Endothelial cell of umbilical vein (primary cell): ENCODE measurements at regions not wholly inside any gene's neighbourhood (a gene's known extent, or its start where the extent isn't known, plus 50 kb on each side); places are given as distances from the start of the nearest gene placed in this dataset.

ENCODE experiments used
- BruUV-seq: library from RNA; stranded (reverse); fragments of 400-500 nt; replicated peaks from 2 replicates; lab custom pipeline; 2021; lab: Mats Ljungman, UMichigan
- CTCF ChIA-PET: fragments of 300-600, 350-600 bp; sonication (Branson Sonifier 250); formaldehyde crosslinking; loops from one replicate; lab custom pipeline; 2021; ENCODE audit warnings: antibody characterized with exemption, inconsistent platforms; lab: Charles Lee
- POLR2A ChIA-PET: fragments of 300-600, 350-600 bp; sonication (Branson Sonifier 250); formaldehyde crosslinking; loops from one replicate; lab custom pipeline; 2021; ENCODE audit warnings: antibody characterized with exemption, inconsistent platforms; lab: Charles Lee
- DNase-seq: peaks from one replicate; pipeline ENCODE4 v3.0.0-alpha.2; 2011; ENCODE audit warnings: low read depth, low spot score
- FAIRE-seq: peaks from 2 replicates; lab custom pipeline; 2011; peaks lifted over from hg19 to GRCh38; lab: Jason Lieb, UNC
- H2AFZ ChIP-seq: 2 replicates; pipeline ENCODE4 v1.6.0; 2012; ENCODE audit warnings: low read depth, low read length, control low read depth, inconsistent platforms
- H3K27ac ChIP-seq: 2 replicates; pipeline ENCODE4 v1.5.1; 2011; ENCODE audit warnings: low read depth, mild to moderate bottlenecking, control low read depth, low read length, moderate library complexity; ENCODE audit not compliant: insufficient read depth
- H3K27me3 ChIP-seq, 2 experiments: 2 replicates each; pipeline versions ENCODE4 v1.6.0 to v1.6.1; 2011; ENCODE audit warnings: low read length in 2 of 2, mixed read lengths in 1 of 2; ENCODE audit not compliant: control insufficient read depth in 2 of 2, insufficient read depth in 2 of 2
- H3K36me3 ChIP-seq, 2 experiments: 2 replicates in 1 of 2; 3 replicates in 1 of 2; pipeline ENCODE4 v1.5.1; 2011; ENCODE audit warnings: low read length in 2 of 2, mild to moderate bottlenecking in 1 of 2, moderate library complexity in 1 of 2; ENCODE audit not compliant: control insufficient read depth in 2 of 2, insufficient read depth in 2 of 2; ENCODE audit errors: extremely low read depth in 1 of 2
- H3K4me1 ChIP-seq: 3 replicates; pipeline ENCODE4 v1.5.1; 2011; ENCODE audit warnings: mild to moderate bottlenecking, low read length; ENCODE audit not compliant: control insufficient read depth, insufficient read depth; ENCODE audit errors: extremely low read depth
- H3K4me2 ChIP-seq: 2 replicates; pipeline ENCODE4 v1.6.1; 2011; ENCODE audit warnings: low read length, control low read depth, mixed read lengths; ENCODE audit not compliant: insufficient read depth
- H3K4me3 ChIP-seq, 3 experiments: fragments of 200-600 bp in 1 of 3; sonication (generic), shearing (Covaris generic) in 1 of 3; replicated peaks in 1 of 3; 2 replicates each; pipeline ENCODE4 v1.5.1; 2011 to 2016; ENCODE audit warnings: control low read depth in 3 of 3, low read length in 3 of 3, mild to moderate bottlenecking in 2 of 3, inconsistent platforms in 1 of 3, low read depth in 1 of 3, moderate library complexity in 1 of 3; ENCODE audit not compliant: insufficient read depth in 1 of 3
- H3K79me2 ChIP-seq: 2 replicates; pipeline ENCODE4 v1.6.0; 2012; ENCODE audit warnings: low read length, inconsistent platforms; ENCODE audit not compliant: control insufficient read depth, insufficient read depth
- H3K9ac ChIP-seq: replicated peaks from 2 replicates; pipeline ENCODE3; 2011; ENCODE audit warnings: low read length, control low read depth; ENCODE audit not compliant: insufficient read depth; ENCODE audit errors: extremely low read depth
- H3K9me1 ChIP-seq: replicated peaks from 3 replicates; pipeline ENCODE4 v1.6.0; 2011; ENCODE audit warnings: mild to moderate bottlenecking, low read length; ENCODE audit not compliant: control insufficient read depth, insufficient read depth; ENCODE audit errors: extremely low read depth
- H3K9me3 ChIP-seq: replicated peaks from 2 replicates; pipeline ENCODE4 v1.5.1; 2012; ENCODE audit warnings: low read length, inconsistent platforms; ENCODE audit not compliant: control insufficient read depth, insufficient read depth
- H4K20me1 ChIP-seq: replicated peaks from 2 replicates; pipeline ENCODE3; 2011; ENCODE audit warnings: mild to moderate bottlenecking, low read length; ENCODE audit not compliant: control insufficient read depth, insufficient read depth; ENCODE audit errors: extremely low read depth
- EZH2 ChIP-seq: IDR thresholded peaks from 2 replicates; pipeline ENCODE4 v1.6.1; 2012; ENCODE audit warnings: borderline replicate concordance, low read depth, mild to moderate bottlenecking, moderate library complexity, low read length, inconsistent platforms; ENCODE audit not compliant: severe bottlenecking
- FOS ChIP-seq: IDR thresholded peaks from 2 replicates; pipeline ENCODE4 v1.6.1; 2011; ENCODE audit warnings: mild to moderate bottlenecking, low read length, moderate library complexity, borderline replicate concordance; ENCODE audit not compliant: insufficient read depth
- GATA2 ChIP-seq: IDR thresholded peaks from 2 replicates; pipeline ENCODE4 v1.7.0; 2011; ENCODE audit warnings: low read depth, mild to moderate bottlenecking, moderate library complexity, mixed read lengths, low read length; ENCODE audit not compliant: insufficient read length, insufficient read depth
- JUN ChIP-seq: IDR thresholded peaks from 2 replicates; pipeline ENCODE4 v1.6.1; 2011; ENCODE audit warnings: borderline replicate concordance, low read depth; ENCODE audit not compliant: insufficient read length, insufficient read depth
- MAX ChIP-seq: IDR thresholded peaks from 2 replicates; pipeline ENCODE4 v1.6.1; 2011; ENCODE audit not compliant: insufficient read depth, insufficient read length
- MYC ChIP-seq: IDR thresholded peaks from one replicate; pipeline ENCODE4 v1.6.1; 2011; ENCODE audit warnings: mild to moderate bottlenecking, low read depth, low read length
- POLR2A ChIP-seq: IDR thresholded peaks from 2 replicates; pipeline ENCODE4 v1.6.1; 2012; ENCODE audit warnings: low read depth, mild to moderate bottlenecking, control low read depth, low read length
- POLR2AphosphoS5 ChIP-seq: IDR thresholded peaks from 2 replicates; pipeline ENCODE4 v1.6.1; 2012; ENCODE audit warnings: low read depth, mild to moderate bottlenecking, control low read depth, low read length, moderate library complexity; ENCODE audit not compliant: insufficient read depth
- dilution Hi-C: fragments of 300-500 bp; cut with MboI; formaldehyde crosslinking; loops from one replicate; pipeline ENCODE4 v1.15.0; 2019; ENCODE audit warnings: low sequenced_read_pairs; ENCODE audit not compliant: extremely low pct_ligation_motif_present
- intact Hi-C: fragments of 100-400 bp; cut with micrococcal nuclease; formaldehyde crosslinking; loops from one replicate; pipeline ENCODE4 v1.10.0; 2022
- TF ChIP-seq, protein P1 (sequence below), 2 donors: IDR thresholded peaks; 1 replicate in 1 of 2; 2 replicates in 1 of 2; pipeline ENCODE4 v1.5.1; 2011; ENCODE audit warnings: low read length in 2 of 2, mild to moderate bottlenecking in 2 of 2, moderate library complexity in 2 of 2, control low read depth in 1 of 2, inconsistent platforms in 1 of 2, low read depth in 1 of 2; ENCODE audit not compliant: insufficient read depth in 1 of 2; ENCODE audit errors: extremely low read depth in 1 of 2

DNA sequence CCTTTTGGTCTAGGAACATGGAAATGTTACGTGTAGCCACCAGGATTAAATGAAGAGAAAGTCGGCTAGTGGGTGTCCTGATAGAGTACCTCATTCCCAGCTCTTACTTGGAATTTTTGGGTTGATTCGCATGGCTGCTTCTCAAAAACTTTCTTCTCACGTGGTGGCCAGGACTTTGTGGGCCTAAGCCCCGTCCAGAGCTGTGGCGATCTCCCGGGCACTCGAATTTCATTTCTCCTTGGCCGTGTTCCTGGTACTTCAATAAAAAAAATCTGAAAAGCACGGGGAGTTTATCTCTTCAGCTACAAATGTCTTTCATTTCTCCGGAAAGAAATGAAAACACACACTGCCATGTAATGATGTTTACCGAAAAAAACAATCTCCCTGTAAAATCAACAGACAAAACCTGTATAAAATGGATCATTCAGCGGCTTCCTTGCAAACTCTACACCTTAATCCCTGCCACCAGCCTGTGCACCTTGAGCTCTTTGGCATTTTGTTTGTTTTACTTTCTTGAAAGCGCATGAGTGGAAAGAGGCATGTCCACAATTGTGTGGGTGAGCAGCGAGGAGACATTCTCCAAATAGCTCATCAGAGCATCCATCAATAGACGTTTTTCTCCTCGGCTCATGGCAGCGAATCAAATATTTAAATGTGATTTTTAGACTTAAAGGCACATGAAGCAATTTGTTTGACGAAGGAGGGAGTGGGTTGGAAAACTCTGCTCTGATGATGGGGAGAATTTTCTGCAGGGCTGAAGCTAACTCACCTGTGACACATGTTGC, 173.1 kb downstream of the TFAP2C start:
- Histone ChIP-seq H3K9me3 (no peaks in the 10 kb centered on the region), H3K27ac (no peak overlapping the region), H4K20me1 (no peaks in the 10 kb centered on the region), H3K9me1 (no peaks in the 10 kb centered on the region), H3K27me3 (no peaks in the 10 kb centered on the region), H2AFZ (no peak overlapping the region), H3K79me2 (no peaks in the 10 kb centered on the region), H3K4me3 (no peak overlapping the region), H3K4me1 (no peaks in the 10 kb centered on the region), H3K9ac (no peak overlapping the region), H3K36me3 (no peaks in the 10 kb centered on the region), H3K4me2 (no peak overlapping the region)
- no peak for FAIRE-seq
- dilution Hi-C loops: no loop called here
- ChIA-PET POLR2A (no interaction called here), CTCF (no interaction called here)
- intact Hi-C loops: no loop called here
- no peak for DNase-seq
- TF ChIP-seq GATA2: no peak
- TF ChIP-seq FOS: no peak
- no peak for TF ChIP-seq MAX
- TF ChIP-seq POLR2AphosphoS5: no peak
- TF ChIP-seq, protein P1, sequence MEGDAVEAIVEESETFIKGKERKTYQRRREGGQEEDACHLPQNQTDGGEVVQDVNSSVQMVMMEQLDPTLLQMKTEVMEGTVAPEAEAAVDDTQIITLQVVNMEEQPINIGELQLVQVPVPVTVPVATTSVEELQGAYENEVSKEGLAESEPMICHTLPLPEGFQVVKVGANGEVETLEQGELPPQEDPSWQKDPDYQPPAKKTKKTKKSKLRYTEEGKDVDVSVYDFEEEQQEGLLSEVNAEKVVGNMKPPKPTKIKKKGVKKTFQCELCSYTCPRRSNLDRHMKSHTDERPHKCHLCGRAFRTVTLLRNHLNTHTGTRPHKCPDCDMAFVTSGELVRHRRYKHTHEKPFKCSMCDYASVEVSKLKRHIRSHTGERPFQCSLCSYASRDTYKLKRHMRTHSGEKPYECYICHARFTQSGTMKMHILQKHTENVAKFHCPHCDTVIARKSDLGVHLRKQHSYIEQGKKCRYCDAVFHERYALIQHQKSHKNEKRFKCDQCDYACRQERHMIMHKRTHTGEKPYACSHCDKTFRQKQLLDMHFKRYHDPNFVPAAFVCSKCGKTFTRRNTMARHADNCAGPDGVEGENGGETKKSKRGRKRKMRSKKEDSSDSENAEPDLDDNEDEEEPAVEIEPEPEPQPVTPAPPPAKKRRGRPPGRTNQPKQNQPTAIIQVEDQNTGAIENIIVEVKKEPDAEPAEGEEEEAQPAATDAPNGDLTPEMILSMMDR (IDR thresholded peaks at IDR 0.05; ENCODE audit: extremely low read depth in 1 of 2, insufficient read depth in 1 of 2, low read depth in 1 of 2, low read length in 2 of 2): no peak
- TF ChIP-seq JUN: no peak
- no peak for TF ChIP-seq EZH2
- no peak for TF ChIP-seq MYC
- no peak for TF ChIP-seq POLR2A
- no TSS peak for BruUV-seq
